HL-60/S4 (cell line): ENCODE measurements at regions not wholly inside any gene's neighbourhood (a gene's known extent, or its start where the extent isn't known, plus 50 kb on each side); places are given as distances from the start of the nearest gene placed in this dataset.
"Not testable (repeated sequence)": the region's sequence is repeated elsewhere in the genome, so short reads cannot be mapped to it uniquely, and the experiment has no call there.

ENCODE experiments used
- in situ Hi-C: fragments of 300-500 bp; cut with MboI; formaldehyde crosslinking; loops from 2 replicates; pipeline ENCODE4 v1.14.3; 2022; ENCODE audit warnings: low sequenced_read_pairs

DNA sequence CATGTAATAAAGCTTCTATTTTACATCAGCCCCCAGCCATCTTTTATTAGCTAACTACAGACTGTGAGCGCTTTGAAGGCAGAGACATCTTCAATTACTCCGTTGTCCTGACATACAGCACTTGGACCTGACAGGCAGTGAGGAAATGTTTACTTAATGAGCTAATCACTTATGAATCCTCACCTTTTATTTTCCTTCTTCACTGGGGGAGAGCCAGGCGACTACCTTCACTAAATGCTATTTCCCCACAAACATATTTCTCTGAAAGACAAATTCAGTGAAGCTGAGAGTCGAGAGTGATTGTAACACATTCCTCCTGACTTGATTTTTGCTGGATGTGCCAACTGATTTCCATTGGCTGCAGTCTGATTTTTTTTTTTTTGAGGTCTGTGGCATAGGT lies 192.1 kb upstream of the CLINT1 start:
- in situ Hi-C loops: no loop called here

DNA sequence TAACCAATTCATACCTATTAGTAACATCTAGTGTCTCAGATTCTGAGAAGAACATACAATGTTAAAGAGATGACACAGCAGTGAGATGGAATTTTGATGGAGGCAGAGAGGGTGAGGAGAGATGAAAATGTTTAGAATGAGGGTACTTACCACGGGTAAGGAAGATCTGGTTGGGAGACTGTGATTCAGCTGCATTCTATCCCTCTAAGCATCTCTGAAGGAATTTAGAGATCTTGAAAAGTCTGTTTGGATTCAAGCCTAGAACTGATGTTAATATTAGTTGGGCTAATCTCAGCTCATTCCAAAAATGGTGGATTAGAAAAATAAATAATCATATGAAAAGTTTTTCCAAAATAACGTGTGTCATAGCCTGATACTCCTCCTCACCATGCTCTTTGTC lies 191.5 kb upstream of the CLINT1 start:
- in situ Hi-C loops: no loop called here

DNA sequence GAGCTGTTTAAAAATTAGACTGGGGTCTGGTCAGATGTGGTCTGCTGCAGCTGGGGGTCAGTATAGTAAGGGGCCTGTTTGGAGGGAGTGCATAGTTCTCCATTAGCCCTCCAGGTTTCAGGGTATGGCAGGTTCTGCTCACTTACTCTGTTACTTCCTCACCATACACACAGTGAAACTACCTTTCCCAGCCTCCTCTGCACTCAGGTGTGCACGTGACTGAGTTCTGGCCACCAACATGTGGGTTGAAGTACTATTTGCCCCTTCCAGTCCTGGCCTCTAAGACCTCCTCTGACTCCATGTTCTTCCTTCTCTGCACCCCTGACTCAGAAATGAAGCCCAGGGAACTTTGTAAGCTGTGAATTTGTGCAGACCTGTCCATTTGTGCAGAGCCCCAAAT lies 190.5 kb upstream of the CLINT1 start:
- in situ Hi-C loops: no loop called here

DNA sequence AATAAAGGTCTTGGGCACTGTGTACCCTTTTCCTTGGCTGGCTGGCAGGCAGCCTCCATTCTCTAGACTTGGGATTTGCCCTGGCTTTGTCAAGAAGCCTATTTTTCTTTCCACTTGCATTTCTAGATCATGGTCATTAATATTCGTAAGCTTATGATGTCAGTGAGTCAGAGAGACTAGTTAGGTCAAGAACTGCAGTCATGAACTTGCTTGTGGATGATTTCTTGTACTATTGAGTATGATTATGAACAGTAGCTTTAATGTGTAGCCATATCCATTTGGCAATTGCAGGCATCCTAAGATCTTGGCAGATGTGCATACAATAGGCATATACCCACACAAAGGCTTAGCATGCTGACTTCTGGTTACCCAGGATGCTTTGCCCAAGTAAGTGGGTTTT lies 186.8 kb upstream of the CLINT1 start:
- in situ Hi-C loops: no loop called here

DNA sequence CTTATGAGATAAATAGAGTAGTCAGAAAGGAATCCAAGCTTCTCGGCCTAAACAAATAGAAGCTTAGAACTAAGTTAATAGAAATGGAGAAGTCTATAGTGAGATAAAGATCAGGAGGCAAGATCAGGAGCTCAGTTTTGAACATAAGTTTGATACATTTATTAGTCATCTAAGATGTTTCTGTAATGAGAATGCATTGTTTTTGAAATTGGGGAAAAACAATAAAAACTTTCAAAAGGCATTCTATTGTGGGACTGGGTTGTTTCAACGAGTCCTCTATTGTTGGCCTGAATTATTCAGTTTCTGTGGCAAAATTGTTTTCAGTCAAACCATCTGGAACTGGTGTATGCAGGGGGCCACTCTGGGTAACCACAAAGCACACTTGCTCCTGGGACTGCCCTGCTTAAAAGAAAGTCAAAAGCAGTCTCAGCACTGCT lies 181.0 kb upstream of the CLINT1 start:
- in situ Hi-C loops: no loop called here

DNA sequence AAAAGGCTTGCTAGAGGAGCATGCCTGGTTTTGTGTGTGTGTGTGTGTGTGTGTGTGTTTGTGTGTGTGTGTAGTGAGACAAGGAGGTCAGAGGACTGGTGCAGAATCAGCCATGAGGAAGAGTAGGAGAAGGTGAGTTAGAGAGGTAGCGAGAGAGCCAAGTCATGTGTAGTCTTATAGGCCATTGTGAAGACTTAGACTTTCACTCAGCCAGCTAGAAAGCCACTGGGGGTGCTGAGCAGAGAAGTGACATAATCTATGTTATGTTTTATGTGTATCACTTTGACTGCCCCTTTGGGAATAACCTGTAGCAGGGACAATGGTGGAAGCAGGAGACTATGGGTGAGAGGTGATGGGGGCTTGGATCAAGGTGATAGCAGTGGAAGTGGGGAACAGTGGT lies 180.5 kb upstream of the CLINT1 start:
- in situ Hi-C loops: no loop called here

DNA sequence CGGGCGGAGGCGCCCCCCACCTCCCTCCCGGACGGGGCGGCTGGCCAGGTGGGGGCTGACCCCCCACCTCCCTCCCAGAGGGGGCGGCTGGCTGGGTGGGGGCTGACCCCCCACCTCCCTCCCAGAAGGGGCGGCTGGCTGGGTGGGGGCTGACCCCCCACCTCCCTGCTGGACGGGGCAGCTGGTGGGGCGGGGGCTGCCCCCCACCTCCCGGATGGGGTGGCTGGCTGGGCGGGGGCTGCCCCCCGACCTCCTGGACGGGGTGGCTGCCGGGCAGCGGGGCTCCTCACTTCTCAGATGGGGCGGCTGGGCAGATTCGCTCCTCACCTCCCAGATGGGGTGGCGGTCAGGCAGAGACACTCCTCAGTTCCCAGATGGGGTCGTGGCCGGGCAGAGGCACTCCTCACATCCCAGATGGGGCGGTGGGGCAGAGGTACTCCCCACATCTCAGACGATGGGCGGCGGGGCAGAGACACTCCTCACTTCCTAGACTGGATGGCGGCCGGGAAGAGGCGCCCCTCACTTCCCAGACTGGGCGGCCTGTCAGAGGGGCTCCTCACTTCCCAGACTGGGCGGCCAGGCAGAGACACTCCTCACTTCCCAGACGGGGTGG lies 178.1 kb upstream of the CLINT1 start:
- in situ Hi-C loops: not testable (repeated sequence)

DNA sequence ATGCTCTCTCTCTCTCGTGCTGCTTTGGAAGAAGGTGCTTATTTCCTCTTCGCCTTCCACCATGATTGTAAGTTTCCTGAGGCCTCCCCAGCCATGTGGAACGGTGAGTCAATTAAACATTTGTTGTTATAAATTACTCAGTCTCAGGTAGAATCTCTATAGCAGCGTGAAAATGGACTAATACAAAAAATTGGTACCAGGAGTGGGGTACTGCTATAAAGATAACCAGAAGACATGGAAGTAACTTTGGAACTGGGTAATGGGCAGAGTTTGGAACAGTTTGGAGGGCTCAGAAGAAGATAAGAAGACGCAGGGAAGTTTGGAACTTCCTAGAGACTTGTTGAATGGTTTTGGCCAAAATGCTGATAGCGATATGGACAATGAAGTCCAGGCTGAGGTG lies 175.6 kb upstream of the CLINT1 start:
- in situ Hi-C loops: not testable (repeated sequence)

DNA sequence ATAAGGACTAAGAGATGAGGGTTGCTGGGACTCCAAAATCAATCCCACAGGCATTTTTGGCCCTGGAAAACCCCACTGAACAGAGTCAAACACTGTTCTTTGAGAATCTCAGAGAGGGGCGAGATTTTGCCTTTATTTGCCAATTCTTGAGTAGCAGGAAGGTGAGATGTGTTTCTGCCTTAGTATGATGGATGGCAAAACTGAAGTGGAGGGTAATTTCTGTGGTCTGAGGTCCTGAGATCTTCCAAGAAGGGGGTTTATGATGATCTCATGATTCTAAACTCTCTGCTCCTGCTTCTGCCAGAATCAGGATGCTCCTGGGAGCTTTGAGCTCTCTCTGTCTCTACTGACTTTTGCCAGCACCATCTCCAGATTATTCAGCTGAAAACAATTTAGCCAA lies 174.8 kb upstream of the CLINT1 start:
- in situ Hi-C loops: no loop called here

DNA sequence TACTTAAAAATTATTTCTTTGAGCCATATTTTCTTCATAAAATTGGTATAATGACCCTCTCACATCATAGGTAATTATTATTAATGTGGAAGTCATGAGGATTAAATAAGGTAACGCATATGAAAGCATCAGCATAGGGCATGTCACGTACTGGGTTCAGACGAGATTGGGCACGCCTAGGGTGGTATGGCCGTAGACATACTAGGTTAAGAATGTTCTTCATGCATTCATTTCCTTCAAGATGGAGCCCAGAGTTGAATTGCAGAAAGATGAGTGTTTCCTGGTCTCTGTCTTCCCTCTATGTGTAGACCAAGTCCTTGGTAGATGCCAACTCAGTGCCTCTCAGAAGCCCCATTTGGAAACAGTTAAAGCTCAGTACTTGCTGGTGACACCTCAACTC lies 174.1 kb upstream of the CLINT1 start:
- in situ Hi-C loops: no loop called here

DNA sequence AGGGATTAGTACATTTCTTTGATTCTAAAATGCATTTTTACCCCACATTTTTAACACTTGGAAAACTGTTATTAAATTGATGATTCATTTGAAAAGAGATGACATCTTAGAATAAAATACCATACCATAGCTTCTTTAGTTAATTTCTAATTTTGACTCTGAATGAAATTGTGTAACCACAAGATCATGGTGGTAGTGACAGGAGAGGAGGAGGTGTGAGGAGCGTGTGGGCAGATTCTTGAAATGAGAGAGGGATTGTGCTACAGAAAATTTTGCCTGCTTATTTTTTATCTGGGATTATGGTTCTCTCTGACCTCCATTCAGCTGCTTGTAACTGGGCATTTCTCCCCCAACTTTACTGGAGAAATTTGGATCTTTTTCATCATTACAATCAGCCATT lies 173.3 kb upstream of the CLINT1 start:
- in situ Hi-C loops: no loop called here

DNA sequence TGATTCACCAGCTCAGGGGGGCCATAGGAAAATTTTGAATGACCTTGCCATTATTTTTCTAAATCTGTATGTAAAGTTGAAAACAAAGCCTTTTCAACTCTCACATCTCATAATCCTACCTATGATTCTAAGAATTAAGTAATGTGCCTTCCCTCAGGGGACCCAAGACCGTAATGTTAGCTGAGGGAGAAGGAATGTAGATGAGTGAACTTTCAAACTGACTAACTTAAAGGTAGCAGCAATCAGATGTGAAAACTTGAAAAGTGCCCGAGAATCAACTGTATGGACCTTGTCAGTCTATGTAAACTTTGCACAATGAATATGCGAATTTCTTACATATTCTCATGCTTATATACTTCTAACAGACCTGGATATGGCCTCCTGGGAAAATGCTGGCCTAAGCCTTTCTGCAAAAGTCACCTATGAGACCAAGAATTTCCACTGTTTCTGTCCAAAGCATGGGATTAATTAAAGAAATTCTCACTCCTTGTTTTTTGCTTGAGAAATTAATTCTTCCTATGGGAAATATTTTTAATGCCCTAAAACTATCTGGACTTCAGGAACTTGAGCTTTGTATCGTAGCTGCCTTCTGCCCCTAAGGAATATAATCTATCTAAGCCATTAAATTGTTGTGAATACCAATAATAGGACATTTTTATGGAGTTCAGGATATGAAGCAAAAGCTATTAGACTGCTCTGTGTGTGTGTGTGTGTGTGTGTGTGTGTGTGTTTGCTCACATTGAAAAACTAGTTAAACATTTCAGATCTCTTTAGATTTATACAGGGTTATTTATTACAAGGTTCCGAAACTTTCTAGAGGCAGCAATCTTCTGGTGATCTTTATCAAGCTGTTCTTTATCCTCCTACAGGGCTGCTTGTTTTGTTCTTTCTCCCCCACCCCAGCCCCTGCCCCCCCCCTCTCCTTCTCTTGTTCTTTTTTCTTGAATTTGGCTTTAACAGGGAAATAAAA lies 169.1 kb upstream of the CLINT1 start:
- in situ Hi-C loops: no loop called here

DNA sequence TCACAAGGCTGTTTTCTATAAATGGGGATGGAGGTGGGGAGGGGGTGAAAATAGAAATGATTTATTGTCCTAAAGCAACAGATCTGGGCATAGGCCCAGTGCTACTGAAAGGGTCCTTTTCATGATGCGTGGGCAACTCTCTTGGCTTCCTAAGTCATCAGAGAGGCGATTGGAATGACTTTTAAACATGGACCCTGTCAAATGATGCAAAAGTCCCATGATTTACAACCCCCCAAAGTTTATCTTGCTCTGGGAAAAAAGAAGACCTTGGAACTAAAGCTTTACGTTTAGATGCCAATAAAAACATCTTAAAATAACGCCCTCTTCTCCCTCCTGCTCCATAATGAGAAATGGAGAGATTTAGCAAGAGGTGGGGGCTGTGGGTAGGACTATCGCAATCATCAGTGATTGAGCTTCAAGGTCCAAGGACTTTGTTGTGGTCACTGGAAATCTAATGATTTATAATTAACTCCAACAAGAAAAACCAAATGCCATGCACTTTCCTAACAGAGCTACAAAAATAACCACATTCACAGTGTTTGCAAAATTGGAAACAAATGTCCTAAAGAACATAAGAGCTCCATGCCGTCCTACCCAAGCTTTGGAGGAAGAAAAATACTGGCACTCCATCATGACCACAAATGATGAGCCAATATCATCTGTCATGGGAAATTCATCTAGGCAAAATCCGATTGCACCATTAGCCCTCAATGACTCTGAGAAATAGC lies 167.5 kb upstream of the CLINT1 start:
- in situ Hi-C loops: no loop called here

DNA sequence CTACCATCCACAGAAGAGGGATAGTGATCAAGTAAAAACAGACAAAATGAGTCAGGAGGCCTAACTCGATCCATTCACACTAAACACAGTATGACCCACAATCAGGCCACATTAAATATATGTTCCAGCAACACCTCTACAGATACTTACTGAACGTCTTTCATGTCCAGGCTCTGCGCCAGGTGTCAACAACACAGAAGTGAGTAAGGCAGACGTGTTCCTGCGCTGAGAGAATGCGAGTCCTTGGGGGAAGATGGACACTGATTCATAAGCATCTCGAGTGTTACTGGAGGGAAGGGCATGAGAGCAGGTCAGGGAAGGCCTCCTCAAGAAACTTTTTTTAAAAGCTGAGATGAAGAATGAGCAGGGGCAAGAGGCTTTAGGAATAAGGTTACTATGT lies 164.3 kb upstream of the CLINT1 start:
- in situ Hi-C loops: no loop called here

DNA sequence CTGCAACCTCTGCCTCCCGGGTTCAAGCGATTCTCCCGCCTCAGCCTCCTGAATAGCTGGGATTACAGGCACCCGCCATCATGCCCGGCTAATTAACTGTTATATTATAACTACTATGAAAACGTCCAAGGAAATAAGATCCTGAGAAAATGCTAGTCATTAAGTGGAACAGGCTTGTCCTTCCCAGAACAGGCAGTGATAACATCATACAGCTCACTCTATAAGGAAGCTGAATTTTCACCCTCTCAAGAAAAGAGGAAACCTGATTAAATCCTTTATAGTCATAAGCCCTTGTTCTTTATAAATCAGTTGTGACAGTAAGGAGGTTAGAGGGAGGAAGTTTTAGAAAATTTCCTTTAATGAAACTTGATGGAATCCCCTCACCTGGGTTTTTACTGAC lies 163.9 kb upstream of the CLINT1 start:
- in situ Hi-C loops: no loop called here

DNA sequence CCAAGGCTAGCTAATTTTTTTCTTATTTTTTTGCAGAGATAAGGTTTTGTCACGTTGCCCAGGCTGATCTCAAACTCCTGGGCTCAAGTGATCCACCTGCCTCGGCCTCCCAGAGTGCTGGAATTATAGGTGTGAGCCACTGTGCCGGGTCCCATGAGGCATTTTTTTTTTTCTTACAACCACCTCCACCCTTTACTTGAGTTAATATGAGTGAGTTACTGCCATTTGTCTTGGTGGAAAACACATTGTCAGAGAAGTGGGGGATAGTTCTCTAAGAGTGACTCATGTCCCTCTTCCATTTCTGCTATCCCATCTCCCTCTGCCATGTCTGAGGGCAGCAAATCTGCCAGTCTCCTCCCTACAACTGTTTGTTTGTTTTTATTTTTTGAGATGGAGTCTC lies 163.4 kb upstream of the CLINT1 start:
- in situ Hi-C loops: no loop called here

DNA sequence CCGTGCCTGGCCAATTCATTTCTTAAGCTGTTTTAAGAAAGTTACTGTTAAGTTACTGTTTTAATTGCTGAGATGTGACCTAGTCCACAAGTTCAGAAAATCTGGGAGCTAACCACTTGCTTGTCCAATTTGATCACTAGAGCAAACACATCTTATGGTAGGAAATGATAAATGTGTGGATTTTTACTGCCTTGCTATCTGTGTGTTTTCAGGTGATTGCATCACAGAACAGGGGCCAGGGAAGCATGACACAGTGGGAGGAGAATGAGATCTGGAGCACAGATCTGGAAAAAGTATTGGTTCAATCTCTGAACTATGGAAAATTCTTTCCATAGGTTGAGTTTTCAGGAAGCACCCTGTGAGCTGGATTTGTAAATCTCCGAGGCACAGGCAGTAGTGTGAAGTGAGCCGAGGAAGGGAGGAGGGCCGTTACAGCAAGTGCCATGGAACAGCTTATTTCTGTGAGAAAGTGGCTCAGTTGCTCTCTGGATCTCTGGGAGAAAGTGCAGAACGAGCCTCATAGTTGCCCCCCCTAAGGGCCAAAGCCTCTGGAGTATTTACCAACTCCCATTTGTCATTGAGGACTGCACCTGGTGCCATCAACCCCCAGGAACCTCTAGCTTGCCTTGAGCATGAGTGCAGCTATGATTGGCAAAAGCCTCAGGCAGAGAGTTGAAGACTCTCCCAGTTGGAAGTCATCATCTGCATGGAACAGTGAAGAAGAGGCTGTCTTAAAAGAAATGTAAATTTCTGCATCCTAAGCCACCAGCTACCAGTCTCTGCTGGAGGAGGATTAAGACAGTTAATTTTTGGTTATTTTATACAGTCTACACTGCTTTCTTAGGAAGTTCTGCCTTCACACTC lies 161.8 kb upstream of the CLINT1 start:
- in situ Hi-C loops: no loop called here

DNA sequence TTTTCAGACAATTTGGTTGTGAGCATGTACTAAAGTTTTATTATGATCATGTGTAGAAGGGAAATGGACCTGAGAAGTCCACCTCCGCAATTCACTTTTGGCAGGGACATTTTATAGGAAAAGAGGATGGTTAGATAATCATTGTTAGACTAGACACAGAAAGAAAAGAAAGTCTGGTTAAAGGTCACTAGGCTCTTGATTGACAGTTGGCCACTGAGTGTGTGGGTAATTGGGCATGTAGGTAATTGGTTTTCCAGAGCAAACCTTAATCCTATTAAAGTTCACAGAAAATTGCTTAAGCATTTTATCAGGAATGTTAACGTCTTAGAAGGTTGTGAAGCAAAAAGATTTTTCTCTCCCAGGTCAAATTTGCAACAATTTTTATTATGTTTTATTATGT lies 158.5 kb upstream of the CLINT1 start:
- in situ Hi-C loops: no loop called here

DNA sequence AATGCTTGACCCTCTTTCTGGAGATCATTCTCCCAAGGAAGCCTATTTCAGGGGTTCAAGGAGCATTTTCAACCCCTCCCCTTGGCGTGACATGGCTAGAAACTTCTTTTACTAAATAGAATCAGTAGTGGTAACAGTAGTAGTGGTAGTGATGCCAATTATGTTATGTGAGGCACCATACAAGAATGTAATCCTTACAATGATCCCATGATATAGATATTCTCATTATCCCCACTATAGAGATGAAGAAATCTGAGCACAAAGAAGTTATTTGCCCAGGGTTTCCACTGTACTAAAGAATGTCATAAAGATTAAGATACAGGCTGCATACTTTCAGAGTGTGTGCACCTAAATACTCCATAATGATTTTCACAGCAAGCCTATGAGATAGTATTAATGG lies 155.4 kb upstream of the CLINT1 start:
- in situ Hi-C loops: no loop called here

DNA sequence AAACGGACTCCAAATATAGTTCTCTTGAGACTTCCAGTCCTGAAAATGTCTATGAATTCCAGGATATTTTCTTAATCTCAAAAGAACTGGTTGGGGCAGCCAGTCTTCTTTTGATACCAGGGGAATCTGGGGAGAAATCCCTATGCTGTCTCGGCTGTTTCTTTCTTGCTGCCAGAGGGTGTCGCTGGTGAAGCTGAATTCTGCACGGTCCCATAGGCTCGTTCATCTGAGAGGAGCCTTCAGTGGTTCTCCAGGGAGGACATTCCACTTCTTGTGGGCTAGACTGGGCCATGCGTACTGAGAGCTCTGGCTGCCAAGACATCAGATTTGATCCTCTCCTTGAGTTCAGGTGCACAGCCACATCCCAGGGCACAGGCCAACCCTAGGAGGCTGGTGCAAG lies 155.0 kb upstream of the CLINT1 start:
- in situ Hi-C loops: no loop called here

DNA sequence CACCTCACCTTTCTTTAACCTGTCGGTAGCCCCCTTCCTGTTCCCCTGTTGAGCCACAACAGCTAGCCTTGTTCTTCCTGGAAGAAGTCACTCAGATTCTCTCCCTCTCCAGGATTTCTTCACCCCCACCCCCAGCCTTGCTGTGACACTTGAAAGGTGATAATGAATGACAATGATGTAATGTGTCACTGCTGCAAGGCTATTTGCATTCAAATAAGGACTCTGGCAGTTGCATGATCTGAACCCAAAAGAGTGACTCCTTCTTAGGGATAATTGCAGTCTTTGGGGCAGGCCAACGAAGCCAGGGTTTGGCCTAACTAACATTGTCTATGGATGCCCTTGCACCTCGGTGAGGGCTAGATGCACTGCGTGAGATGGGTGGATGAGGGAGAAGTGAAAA lies 154.4 kb upstream of the CLINT1 start:
- in situ Hi-C loops: no loop called here
